NCI-H446 treated with DMSO at 0.1 percent for 48 hours (cell line): ENCODE measurements at regions not wholly inside any gene's neighbourhood (a gene's known extent, or its start where the extent isn't known, plus 50 kb on each side); places are given as distances from the start of the nearest gene placed in this dataset.

Source experiments
- DNase-seq: peaks from one replicate; lab custom pipeline; 2025; lab: John Stamatoyannopoulos, UW

DNA sequence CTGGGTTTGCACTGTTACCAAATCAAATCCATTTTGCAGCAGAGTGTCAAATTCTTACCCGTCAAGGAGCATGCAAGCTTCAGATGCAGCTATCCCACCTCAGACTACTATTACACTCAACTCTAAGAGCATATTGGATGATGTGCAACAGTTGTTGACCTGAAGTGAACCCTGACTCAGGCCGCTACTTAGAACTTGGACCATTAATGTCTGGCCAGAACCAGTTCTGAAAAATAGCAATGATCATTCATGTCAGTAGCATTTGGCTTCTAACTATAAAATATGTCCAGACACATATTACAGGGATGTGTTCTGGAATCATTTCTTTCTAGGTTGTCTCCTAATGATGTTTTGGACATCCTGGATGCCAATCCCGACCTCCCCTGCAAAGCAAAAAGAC is 135.5 kb upstream of the PKDCC start:
- no peak for DNase-seq

DNA sequence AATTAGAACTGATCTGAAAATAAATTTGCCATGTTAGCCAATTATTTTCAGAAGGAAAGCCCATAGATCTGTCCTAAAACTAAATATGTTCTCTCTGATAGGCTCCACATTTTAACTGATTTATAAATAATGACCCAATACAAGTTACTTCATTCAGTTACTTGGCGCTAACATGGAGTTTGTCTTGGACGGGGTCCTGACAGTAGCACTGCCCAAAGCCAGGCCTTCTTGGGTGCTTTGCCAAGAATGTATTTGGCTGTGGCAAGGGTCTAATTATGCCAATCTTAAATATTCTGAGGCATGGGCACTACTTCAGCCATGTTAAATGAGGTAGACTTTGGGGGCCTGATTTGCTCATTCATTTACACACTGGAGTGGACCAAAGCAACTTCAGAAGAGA is 135.0 kb upstream of the PKDCC start:
- no peak for DNase-seq

DNA sequence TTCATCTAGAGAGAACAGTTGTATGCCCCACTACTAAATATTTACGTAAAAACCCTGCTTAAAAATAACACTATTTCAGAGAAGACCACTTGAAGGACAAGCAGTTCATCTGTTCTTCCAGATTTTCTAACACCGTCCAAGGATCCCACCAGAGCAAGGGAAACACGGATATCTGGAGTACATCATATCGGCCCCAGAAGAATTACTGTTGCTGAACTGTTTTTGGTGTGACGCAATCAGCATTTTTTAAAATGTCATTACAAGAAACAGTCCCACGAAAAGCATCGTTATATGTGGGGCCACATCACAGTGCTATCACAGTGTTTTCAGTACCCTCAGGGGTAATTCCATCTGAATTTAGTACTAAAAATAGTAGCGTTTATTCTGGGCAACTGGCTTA is 134.5 kb upstream of the PKDCC start:
- no peak for DNase-seq

GRCh38 chr2:41913921-41914609 is 133.8 kb upstream of the PKDCC start:
- no peak for DNase-seq

DNA sequence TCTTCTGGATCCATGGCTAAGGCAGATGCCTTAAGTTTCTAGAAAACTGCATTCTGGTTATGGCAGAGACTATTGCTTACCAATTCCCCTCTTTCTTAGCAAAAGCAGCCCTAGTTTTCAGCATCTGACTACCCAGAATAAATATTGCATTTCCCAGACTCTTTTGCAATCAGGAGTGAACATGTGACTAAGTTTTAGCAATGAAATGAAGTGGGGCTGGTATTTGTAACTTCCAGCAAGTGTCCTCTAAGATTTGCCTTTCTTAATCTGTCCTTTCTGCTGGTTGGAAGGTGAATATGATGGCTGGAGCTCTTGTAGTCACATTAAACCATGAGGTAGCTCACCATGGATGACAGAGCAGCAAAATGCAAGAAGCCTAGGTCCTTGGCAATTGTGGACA is 132.9 kb upstream of the PKDCC start:
- no peak for DNase-seq

- no peak for DNase-seq
These were observed 131.6 kb upstream of the PKDCC start for GRCh38 chr2:41916177-41916576.

- DNase-seq = no peak
These were observed 130.2 kb upstream of the PKDCC start for GRCh38 chr2:41917587-41917986.

GRCh38 chr2:41919135-41919534 is 128.7 kb upstream of the PKDCC start:
- DNase-seq = no peak

GRCh38 chr2:41920181-41920580 is 127.6 kb upstream of the PKDCC start:
- no peak for DNase-seq

GRCh38 chr2:41920812-41921211 is 127.0 kb upstream of the PKDCC start:
- no peak for DNase-seq

GRCh38 chr2:41922177-41922576 is 125.6 kb upstream of the PKDCC start:
- DNase-seq = no peak

DNA sequence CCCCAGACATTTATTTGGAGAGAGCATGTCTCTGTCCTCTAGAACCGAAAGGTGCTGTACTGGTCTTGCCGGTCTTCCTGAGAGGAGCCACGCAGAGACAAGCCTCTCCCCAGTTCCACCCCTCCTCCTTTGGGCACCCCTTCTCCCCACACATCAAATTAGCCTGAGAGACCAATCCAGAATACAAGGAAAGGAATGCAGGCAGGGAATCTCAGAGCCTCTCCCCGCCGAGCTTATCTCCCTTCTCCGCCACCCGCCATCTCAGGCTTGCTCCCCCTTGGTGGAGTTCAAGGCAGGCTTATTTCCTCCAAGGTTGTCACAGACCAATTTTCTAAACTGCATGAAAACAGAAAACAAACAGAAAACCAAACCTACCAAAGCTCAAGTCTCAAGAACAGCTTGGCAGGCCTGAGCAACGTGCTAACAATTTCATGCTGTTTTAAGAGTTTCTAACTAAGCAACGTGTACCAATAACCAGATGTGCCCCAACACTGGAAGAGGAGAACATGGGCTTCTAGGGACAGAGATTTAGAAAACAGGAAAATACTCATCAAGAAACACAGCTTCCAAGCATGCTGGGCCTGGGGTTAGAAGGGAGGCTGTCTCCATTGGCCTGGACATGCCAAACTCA is 124.5 kb upstream of the PKDCC start:
- no peak for DNase-seq

GRCh38 chr2:41924024-41924423 is 123.8 kb upstream of the PKDCC start:
- DNase-seq = no peak

DNA sequence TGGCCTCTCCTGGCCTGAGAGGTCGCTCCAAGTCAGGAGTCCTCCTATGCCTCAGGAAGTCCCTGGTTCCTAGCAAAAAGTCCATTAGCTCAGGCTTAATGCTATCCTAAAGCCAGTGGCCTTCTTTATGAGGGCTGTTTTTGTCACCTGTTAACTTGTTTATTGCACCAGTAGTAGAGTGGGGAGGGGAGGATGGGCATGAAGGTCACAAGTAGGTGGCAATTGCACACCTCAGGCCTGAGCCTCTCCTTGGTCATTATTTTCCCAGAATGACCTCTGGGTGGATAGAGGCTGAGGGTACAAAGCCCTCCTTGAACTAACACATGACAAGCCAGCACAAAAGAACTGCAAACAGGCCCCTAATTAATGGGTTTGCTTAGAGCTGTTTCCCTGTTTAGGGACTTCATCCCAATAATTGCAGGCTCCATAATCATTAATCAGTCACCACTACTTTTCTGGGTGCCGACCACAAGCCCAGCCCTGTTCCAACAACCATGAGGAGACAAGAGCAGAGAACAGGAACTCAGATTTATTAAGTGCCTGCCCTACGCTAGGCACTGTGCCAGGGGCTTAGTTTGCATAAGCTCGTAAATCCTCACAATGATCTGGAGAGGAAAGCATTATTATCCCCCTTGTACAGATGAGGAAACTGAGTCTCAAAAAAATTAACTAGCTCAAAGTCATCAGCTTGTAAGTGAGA is 123.0 kb upstream of the PKDCC start:
- no peak for DNase-seq

DNA sequence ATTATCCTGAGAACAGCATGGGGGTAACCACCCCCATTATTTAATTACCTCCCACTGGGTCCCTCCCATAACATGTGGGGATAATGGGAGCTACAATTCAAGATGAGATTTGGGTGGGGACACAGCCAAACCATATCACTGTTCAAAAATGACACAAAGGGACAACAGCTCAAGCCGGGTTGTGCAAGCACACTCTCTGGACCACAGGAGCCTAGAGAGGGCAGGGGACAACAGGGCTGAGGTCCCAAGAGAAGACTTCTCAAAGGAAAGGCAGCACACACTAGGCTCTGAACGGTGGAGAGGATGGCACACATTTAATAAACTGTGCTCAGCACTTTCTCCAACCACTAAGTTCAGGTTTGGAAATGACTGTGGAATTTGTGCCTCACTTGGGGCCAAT is 122.1 kb upstream of the PKDCC start:
- DNase-seq = no peak

DNA sequence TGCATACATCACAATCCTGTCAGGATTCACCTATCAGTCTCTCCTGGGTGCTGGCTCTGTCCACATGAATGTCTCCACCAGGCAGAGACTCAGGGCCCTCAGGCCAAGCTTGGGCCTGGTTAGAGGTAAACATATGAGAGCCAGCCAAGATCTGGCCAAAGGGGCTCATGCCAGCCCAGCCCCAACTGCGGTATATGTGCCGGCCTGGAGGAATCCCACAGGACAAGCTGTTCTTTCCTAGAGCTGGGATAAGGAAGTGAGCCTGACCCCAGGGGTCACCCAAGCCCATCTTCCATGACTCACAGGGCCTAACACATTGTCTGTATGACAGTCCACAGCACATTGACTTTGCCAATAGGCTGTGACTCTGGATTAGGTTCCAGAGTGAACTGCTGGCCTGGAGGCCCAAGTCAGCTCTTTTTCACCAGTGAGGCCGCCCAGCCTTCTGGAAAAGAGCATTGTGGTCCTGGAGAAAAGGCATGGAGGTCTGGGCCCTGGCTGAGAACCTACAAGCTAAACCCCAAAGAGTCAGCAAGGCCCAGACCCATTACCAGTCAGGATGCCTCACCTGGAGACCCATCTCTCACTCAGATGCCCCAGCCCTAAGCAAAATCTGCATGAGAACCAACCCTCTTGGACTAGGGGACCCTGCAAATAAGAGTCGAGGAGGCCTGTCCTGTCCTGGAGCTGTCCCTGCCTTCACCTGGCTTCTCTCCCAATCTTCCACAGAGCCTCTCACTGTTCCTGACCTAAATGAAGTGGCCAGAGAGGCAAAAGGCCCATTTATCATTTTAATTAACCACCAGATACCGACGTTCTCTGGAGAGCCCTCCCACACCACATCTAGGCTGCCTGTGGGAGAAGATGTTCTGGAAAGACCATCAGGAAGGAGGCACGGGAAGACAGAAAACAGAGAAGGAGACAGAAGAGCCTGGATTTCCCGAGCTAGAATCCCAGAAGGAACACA is 120.9 kb upstream of the PKDCC start:
- no peak for DNase-seq

- DNase-seq = no peak
These were observed 120.1 kb upstream of the PKDCC start for GRCh38 chr2:41927581-41928264.

DNA sequence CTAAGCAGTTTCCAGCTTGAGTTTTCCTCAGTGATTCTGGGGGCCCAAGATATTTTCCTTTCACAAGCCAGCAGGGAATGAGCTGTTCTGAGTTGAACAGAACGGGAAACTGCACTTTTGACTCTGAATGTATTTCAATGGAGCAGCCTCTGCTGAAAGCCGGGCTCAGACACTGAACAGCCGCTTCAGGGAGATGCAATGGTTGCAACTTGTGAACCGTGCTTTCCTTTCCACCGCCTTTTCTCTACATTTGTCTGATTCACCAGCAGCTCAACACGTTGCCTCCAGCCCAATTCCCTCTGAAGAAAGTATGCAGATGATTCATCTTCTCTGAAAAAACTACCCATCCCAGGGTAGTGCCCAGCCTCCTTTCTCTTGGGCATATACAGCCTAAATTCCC is 119.3 kb upstream of the PKDCC start:
- DNase-seq = no peak

- no peak for DNase-seq
These were observed 116.8 kb upstream of the PKDCC start for GRCh38 chr2:41930807-41931566.

GRCh38 chr2:41932241-41933045 is 115.4 kb upstream of the PKDCC start:
- DNase-seq = no peak
